H9 (cell line): ENCODE measurements at regions not wholly inside any gene's neighbourhood (a gene's known extent, or its start where the extent isn't known, plus 50 kb on each side); places are given as distances from the start of the nearest gene placed in this dataset.

ENCODE experiments used
- DNase-seq: peaks from one replicate; pipeline ENCODE4 v3.0.0-alpha.2; 2017
- H2AFZ ChIP-seq: one replicate; pipeline ENCODE4 v1.6.1; 2013; ENCODE audit warnings: mild to moderate bottlenecking, low read length, control low read depth, moderate library complexity
- H2AK5ac ChIP-seq: 2 replicates; pipeline ENCODE4 v1.6.1; 2013; ENCODE audit warnings: low read length, control low read depth, mixed read lengths; ENCODE audit not compliant: insufficient read length
- H2BK120ac ChIP-seq: one replicate; pipeline ENCODE4 v1.6.1; 2013; ENCODE audit warnings: low read depth, mild to moderate bottlenecking, low read length, control low read depth, inconsistent platforms; ENCODE audit not compliant: poor library complexity, severe bottlenecking
- H2BK12ac ChIP-seq: 2 replicates; pipeline ENCODE4 v1.6.1; 2013; ENCODE audit warnings: low read length, control low read depth, mixed read lengths, low read depth; ENCODE audit not compliant: insufficient read length
- H2BK15ac ChIP-seq: 2 replicates; pipeline ENCODE4 v1.6.1; 2013; ENCODE audit warnings: low read depth, low read length, control low read depth
- H2BK20ac ChIP-seq: one replicate; pipeline ENCODE4 v1.6.1; 2013; ENCODE audit warnings: low read depth, mild to moderate bottlenecking, low read length, control low read depth, inconsistent platforms; ENCODE audit not compliant: poor library complexity, severe bottlenecking
- H2BK5ac ChIP-seq: 2 replicates; pipeline ENCODE4 v1.6.1; 2013; ENCODE audit warnings: low read length, control low read depth, mixed read lengths; ENCODE audit not compliant: insufficient read length
- H3K14ac ChIP-seq: 2 replicates; pipeline ENCODE4 v1.6.1; 2013; ENCODE audit warnings: low read length, control low read depth; ENCODE audit not compliant: insufficient read depth
- H3K18ac ChIP-seq: 2 replicates; pipeline ENCODE4 v1.6.1; 2013; ENCODE audit warnings: low read depth, mild to moderate bottlenecking, mixed read lengths, low read length, control low read depth; ENCODE audit not compliant: insufficient read length
- H3K23ac ChIP-seq: 2 replicates; pipeline ENCODE4 v1.6.1; 2013; ENCODE audit warnings: low read length, control low read depth, mixed read lengths, low read depth; ENCODE audit not compliant: insufficient read length
- H3K23me2 ChIP-seq: 2 replicates; pipeline ENCODE4 v1.6.1; 2013; ENCODE audit warnings: low read depth, mild to moderate bottlenecking, mixed read lengths, low read length, control low read depth; ENCODE audit not compliant: insufficient read length, poor library complexity, severe bottlenecking
- H3K27ac ChIP-seq: 2 replicates; pipeline ENCODE4 v1.5.1; 2013; ENCODE audit warnings: low read length, control low read depth, mixed read lengths, low read depth; ENCODE audit not compliant: insufficient read length
- H3K27me3 ChIP-seq: 2 replicates; pipeline ENCODE4 v1.6.1; 2013; ENCODE audit warnings: low read length, control low read depth, inconsistent platforms; ENCODE audit not compliant: insufficient read depth
- H3K4ac ChIP-seq: 2 replicates; pipeline ENCODE4 v1.6.1; 2013; ENCODE audit warnings: low read depth, mild to moderate bottlenecking, control low read depth, inconsistent platforms, low read length, moderate library complexity
- H3K4me1 ChIP-seq: 2 replicates; pipeline ENCODE4 v1.6.1; 2013; ENCODE audit warnings: low read length, control low read depth, inconsistent platforms; ENCODE audit not compliant: insufficient read depth
- H3K4me2 ChIP-seq: 2 replicates; pipeline ENCODE4 v1.6.1; 2013; ENCODE audit warnings: low read length, control low read depth, mixed read lengths; ENCODE audit not compliant: insufficient read length, insufficient read depth
- H3K56ac ChIP-seq: 2 replicates; pipeline ENCODE4 v1.6.1; 2013; ENCODE audit warnings: low read depth, mild to moderate bottlenecking, mixed read lengths, low read length, control low read depth; ENCODE audit not compliant: insufficient read length
- H3K79me1 ChIP-seq: 2 replicates; pipeline ENCODE4 v1.6.1; 2013; ENCODE audit warnings: low read depth, mild to moderate bottlenecking, moderate library complexity, low read length, control low read depth, inconsistent platforms; ENCODE audit not compliant: insufficient read depth, poor library complexity, severe bottlenecking
- H3K79me2 ChIP-seq: 2 replicates; pipeline ENCODE4 v1.6.1; 2013; ENCODE audit warnings: low read length, control low read depth, inconsistent platforms; ENCODE audit not compliant: insufficient read depth
- H3K9ac ChIP-seq: 2 replicates; pipeline ENCODE4 v1.6.1; 2013; ENCODE audit warnings: low read length, control low read depth, mixed read lengths; ENCODE audit not compliant: insufficient read length; ENCODE audit errors: extremely low read depth
- H3K9me3 ChIP-seq: one replicate; pipeline ENCODE4 v1.6.1; 2013; ENCODE audit warnings: low read depth, low read length, inconsistent platforms; ENCODE audit not compliant: control insufficient read depth
- H3T11ph ChIP-seq: one replicate; pipeline ENCODE4 v1.6.1; 2013; ENCODE audit warnings: mild to moderate bottlenecking, low read length, control low read depth, inconsistent platforms
- H4K20me1 ChIP-seq: one replicate; pipeline ENCODE4 v1.6.1; 2013; ENCODE audit not compliant: control insufficient read depth, insufficient read length, insufficient read depth
- H4K5ac ChIP-seq: 2 replicates; pipeline ENCODE4 v1.6.1; 2013; ENCODE audit warnings: low read depth, mild to moderate bottlenecking, mixed read lengths, low read length, control low read depth; ENCODE audit not compliant: insufficient read length
- H4K8ac ChIP-seq: replicated peaks from 2 replicates; pipeline ENCODE4 v1.6.1; 2013; ENCODE audit warnings: low read length, control low read depth, mixed read lengths, low read depth; ENCODE audit not compliant: insufficient read length
- H4K91ac ChIP-seq: 2 replicates; pipeline ENCODE4 v1.6.1; 2013; ENCODE audit warnings: low read depth, mild to moderate bottlenecking, moderate library complexity, mixed read lengths, low read length, control low read depth; ENCODE audit not compliant: insufficient read length
- H3K27ac Mint-ChIP-seq, 3 experiments: 2 replicates in 2 of 3; 3 replicates in 1 of 3; pipeline ENCODE4 v1.8.0; 2020 to 2021; ENCODE audit warnings: mixed read lengths in 3 of 3, mild to moderate bottlenecking in 1 of 3, moderate library complexity in 1 of 3
- H3K27me3 Mint-ChIP-seq: 2 replicates; pipeline ENCODE4 v1.8.0; 2021; ENCODE audit warnings: low read depth, mild to moderate bottlenecking, moderate library complexity, mixed read lengths
- H3K36me3 Mint-ChIP-seq, 3 experiments: 2 replicates in 2 of 3; 3 replicates in 1 of 3; pipeline ENCODE4 v1.8.0; 2020 to 2021; ENCODE audit warnings: low read depth in 3 of 3, mixed read lengths in 3 of 3; ENCODE audit not compliant: insufficient read depth in 1 of 3
- H3K4me1 Mint-ChIP-seq, 2 experiments: 2 replicates each; pipeline ENCODE4 v1.8.0; 2020; ENCODE audit warnings: mixed read lengths in 2 of 2
- H3K4me3 Mint-ChIP-seq, 2 experiments: 2 replicates in 1 of 2; 3 replicates in 1 of 2; pipeline ENCODE4 v1.8.0; 2020 to 2021; ENCODE audit warnings: mild to moderate bottlenecking in 2 of 2, mixed read lengths in 2 of 2, moderate library complexity in 1 of 2
- H3K9me3 Mint-ChIP-seq, 2 experiments: 2 replicates in 1 of 2; 3 replicates in 1 of 2; pipeline ENCODE4 v1.8.0; 2020; ENCODE audit warnings: mild to moderate bottlenecking in 2 of 2, mixed read lengths in 2 of 2, moderate library complexity in 1 of 2
- WGBS: extraction: QIAGEN DNeasy Blood & Tissue Kit; methylation state at CpG from one replicate; pipeline ENCODE4 v1.1.7; 2013; ENCODE audit warnings: missing lambda C conversion rate, low lambda C conversion rate, mixed read lengths; ENCODE audit not compliant: insufficient read length; ENCODE audit errors: extremely low coverage; 5-methylcytosine and 5-hydroxymethylcytosine counted together
- TF ChIP-seq, protein P1 (sequence below): fragments of 200-600 bp; sonication (generic); conservative IDR thresholded peaks from 3 replicates; pipeline ENCODE4 v1.8.0; 2021; ENCODE audit warnings: antibody characterized with exemption, mild to moderate bottlenecking

DNA sequence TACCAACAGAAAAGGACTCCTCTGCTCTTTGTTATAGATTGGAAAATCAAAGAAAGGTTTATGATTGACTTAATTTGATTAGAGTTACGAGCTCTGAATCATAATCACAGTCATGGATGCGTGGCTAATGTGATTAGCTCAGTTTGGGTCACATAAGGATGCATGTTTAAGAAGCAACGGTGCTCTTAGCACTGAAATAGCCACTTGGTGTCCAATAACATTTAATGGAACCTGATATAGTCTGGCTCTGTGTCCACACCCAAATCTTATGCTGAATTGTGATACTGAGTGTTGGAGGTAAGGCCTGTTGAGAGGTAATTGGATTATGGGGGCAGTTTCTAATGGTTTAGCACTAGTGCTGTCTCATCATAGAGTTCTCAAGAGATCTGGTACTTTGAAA, 501.6 kb downstream of the SLC6A15 start:
- H4K8ac ChIP-seq, result no peak overlapping the region
- no peak overlapping the region for H2BK5ac ChIP-seq
- H2AFZ ChIP-seq, result no peak overlapping the region
- TF ChIP-seq, protein P1, sequence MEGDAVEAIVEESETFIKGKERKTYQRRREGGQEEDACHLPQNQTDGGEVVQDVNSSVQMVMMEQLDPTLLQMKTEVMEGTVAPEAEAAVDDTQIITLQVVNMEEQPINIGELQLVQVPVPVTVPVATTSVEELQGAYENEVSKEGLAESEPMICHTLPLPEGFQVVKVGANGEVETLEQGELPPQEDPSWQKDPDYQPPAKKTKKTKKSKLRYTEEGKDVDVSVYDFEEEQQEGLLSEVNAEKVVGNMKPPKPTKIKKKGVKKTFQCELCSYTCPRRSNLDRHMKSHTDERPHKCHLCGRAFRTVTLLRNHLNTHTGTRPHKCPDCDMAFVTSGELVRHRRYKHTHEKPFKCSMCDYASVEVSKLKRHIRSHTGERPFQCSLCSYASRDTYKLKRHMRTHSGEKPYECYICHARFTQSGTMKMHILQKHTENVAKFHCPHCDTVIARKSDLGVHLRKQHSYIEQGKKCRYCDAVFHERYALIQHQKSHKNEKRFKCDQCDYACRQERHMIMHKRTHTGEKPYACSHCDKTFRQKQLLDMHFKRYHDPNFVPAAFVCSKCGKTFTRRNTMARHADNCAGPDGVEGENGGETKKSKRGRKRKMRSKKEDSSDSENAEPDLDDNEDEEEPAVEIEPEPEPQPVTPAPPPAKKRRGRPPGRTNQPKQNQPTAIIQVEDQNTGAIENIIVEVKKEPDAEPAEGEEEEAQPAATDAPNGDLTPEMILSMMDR, result no peak
- no peak overlapping the region for H3K4me3 Mint-ChIP-seq
- no peaks in the 10 kb centered on the region for H3K9me3 ChIP-seq
- H2BK15ac ChIP-seq, result no peak overlapping the region
- no CpG with 5 or more reads among the region's 3 CpGs for WGBS
- no peaks in the 10 kb centered on the region for H4K20me1 ChIP-seq
- H3K4me1 Mint-ChIP-seq, result no peaks in the 10 kb centered on the region
- no peak overlapping the region for H3K18ac ChIP-seq
- no peak overlapping the region for H3K9ac ChIP-seq
- no peaks in the 10 kb centered on the region for H3K27me3 Mint-ChIP-seq
- H3K4ac ChIP-seq, result no peak overlapping the region
- H2AK5ac ChIP-seq, result no peak overlapping the region
- H3K23ac ChIP-seq, result no peak overlapping the region
- no peak overlapping the region for H4K5ac ChIP-seq
- H3K36me3 Mint-ChIP-seq, result peaks cover 0 to 5% (median 0%) of the 10 kb centered on the region in 3 experiments; a peak in 3 of 7 replicates
- no peaks in the 10 kb centered on the region for H3K23me2 ChIP-seq
- H4K91ac ChIP-seq, result no peak overlapping the region
- H3K27ac Mint-ChIP-seq, result no peak overlapping the region
- H3K27me3 ChIP-seq, result no peaks in the 10 kb centered on the region
- no peak overlapping the region for H3K27ac ChIP-seq
- no peak overlapping the region for H2BK120ac ChIP-seq
- no peak for DNase-seq
- no peaks in the 10 kb centered on the region for H3K79me1 ChIP-seq
- no peak overlapping the region for H2BK12ac ChIP-seq
- no peaks in the 10 kb centered on the region; a peak in 2 of 5 replicates for H3K9me3 Mint-ChIP-seq
- no peak overlapping the region for H3K56ac ChIP-seq
- H3K14ac ChIP-seq, result no peak overlapping the region
- H3K4me1 ChIP-seq, result no peaks in the 10 kb centered on the region
- no peak overlapping the region for H3T11ph ChIP-seq
- no peak overlapping the region for H2BK20ac ChIP-seq
- H3K79me2 ChIP-seq, result no peaks in the 10 kb centered on the region
- no peak overlapping the region for H3K4me2 ChIP-seq
